ENCODE measurements at regions not wholly inside any gene's neighbourhood (a gene's known extent, or its start where the extent isn't known, plus 50 kb on each side); places are given as distances from the start of the nearest gene placed in this dataset.

- no TSS peak for BruUV-seq (replicated peaks)
- ChIA-PET CTCF (ENCODE audit: low intra/inter-chr PET ratio) (no interaction called here), POLR2A (no interaction called here)
- Histone ChIP-seq H3K4me1 (replicated peaks in 1 of 2; ENCODE audit: control insufficient read depth in 2 of 2, insufficient read depth in 2 of 2, low read length in 2 of 2) (no peaks in the 10 kb centered on the region), H3K36me3 (ENCODE audit: control insufficient read depth, insufficient read depth, low read length) (no peaks in the 10 kb centered on the region), H3K27ac (ENCODE audit: extremely low read depth, low read depth, low read length) (no peak overlapping the region), H3K9ac (ENCODE audit: insufficient read depth in 1 of 2, low read depth in 2 of 2, low read length in 2 of 2) (no peak overlapping the region), H3K79me2 (ENCODE audit: control insufficient read depth, insufficient read depth, low read length) (no peaks in the 10 kb centered on the region), H3K4me3 (no peak overlapping the region), H2AFZ (ENCODE audit: low read depth, low read length) (no peak overlapping the region), H3K27me3 (ENCODE audit: control insufficient read depth in 2 of 2, insufficient read depth in 2 of 2, low read length in 2 of 2) (no peaks in the 10 kb centered on the region), H4K20me1 (replicated peaks; ENCODE audit: control insufficient read depth, insufficient read depth, low read length) (no peaks in the 10 kb centered on the region), H3K9me3 (replicated peaks; ENCODE audit: control insufficient read depth, insufficient read depth, low read depth, low read length) (no peaks in the 10 kb centered on the region), H3K9me1 (ENCODE audit: control insufficient read depth, insufficient read depth, low read length) (no peaks in the 10 kb centered on the region), H3K4me2 (ENCODE audit: insufficient read depth, low read length) (no peak overlapping the region)
- intact Hi-C loops (cut with micrococcal nuclease) (no loop called here), in situ Hi-C loops (cut with MboI) (no loop called here)
- DNase-seq (ENCODE audit: extremely low read depth in 1 of 4, low spot score in 3 of 4) (no peak), ATAC-seq (no peak), FAIRE-seq (no peak)
- WGBS (ENCODE audit: insufficient coverage, low coverage, missing lambda C conversion rate) = 0% methylated on average over 6 of the region's 6 CpGs
- no peak for TF ChIP-seq SP1 (CRISPR knock-in tag; IDR thresholded peaks at IDR 0.05)
- TF ChIP-seq TFE3 (CRISPR knock-in tag; IDR thresholded peaks at IDR 0.05) = no peak
- no peak for TF ChIP-seq TOE1 (IDR thresholded peaks at IDR 0.05; ENCODE audit: borderline replicate concordance)
- TF ChIP-seq TOE1 (CRISPR knock-in tag; IDR thresholded peaks at IDR 0.05; ENCODE audit: borderline replicate concordance, low read depth) = no peak
- no peak for TF ChIP-seq PCBP2 (IDR thresholded peaks at IDR 0.05; ENCODE audit: low read depth, low read length, poor library complexity, severe bottlenecking)
- TF ChIP-seq SAP30 (IDR thresholded peaks at IDR 0.05; ENCODE audit: borderline replicate concordance, insufficient read depth, low read depth, low read length, poor library complexity, severe bottlenecking) = no peak
- no peak for TF ChIP-seq ZNF717 (CRISPR knock-in tag; IDR thresholded peaks at IDR 0.05)
- no peak for TF ChIP-seq CEBPG (CRISPR knock-in tag; IDR thresholded peaks at IDR 0.05)
- no peak for TF ChIP-seq CEBPG (tag; conservative IDR thresholded peaks at IDR 0.05 in 1 of 2, IDR thresholded peaks at IDR 0.05 in 1 of 2)
- TF ChIP-seq ZNF282 (CRISPR knock-in tag; IDR thresholded peaks at IDR 0.05) = no peak
- no peak for TF ChIP-seq SPI1 (IDR thresholded peaks at IDR 0.05; ENCODE audit: borderline replicate concordance, low read depth, low read length)
These were observed 90.2 kb upstream of the SKOR2 start for GRCh38 chr18:47341678-47342077.

Measured in K562 (cell line).